PC-9 (cell line): ENCODE measurements at regions not wholly inside any gene's neighbourhood (a gene's known extent, or its start where the extent isn't known, plus 50 kb on each side); places are given as distances from the start of the nearest gene placed in this dataset.

Experiments used
- BruUV-seq: library from RNA; stranded (reverse); fragments of 400-500 nt; replicated peaks from 2 replicates; lab custom pipeline; 2021; lab: Mats Ljungman, UMichigan
- CTCF ChIA-PET: fragments of 300-600 bp; sonication (Branson Sonifier 250); formaldehyde crosslinking; loops from one replicate; lab custom pipeline; 2022; ENCODE audit warnings: antibody characterized with exemption; lab: Charles Lee
- POLR2A ChIA-PET: fragments of 300-600 bp; sonication (Branson Sonifier 250); formaldehyde crosslinking; loops from one replicate; lab custom pipeline; 2022; ENCODE audit warnings: antibody characterized with exemption; ENCODE audit not compliant: unreplicated experiment; lab: Charles Lee
- DNase-seq, 2 experiments: peaks; one replicate each; pipeline versions ENCODE4 v3.0.0 to v3.0.0-alpha.2; 2015 to 2022; ENCODE audit warnings: mixed read lengths in 1 of 2
- H2AFZ ChIP-seq: fragments of 200-600 bp; sonication (generic); 2 replicates; pipeline ENCODE4 v1.8.1; 2017; ENCODE audit warnings: antibody characterized with exemption
- H3F3A ChIP-seq: fragments of 200-600 bp; sonication (generic); 2 replicates; pipeline ENCODE4 v1.8.1; 2017; ENCODE audit warnings: antibody characterized with exemption, mild to moderate bottlenecking, low read depth; ENCODE audit not compliant: insufficient read depth
- H3K27ac ChIP-seq: fragments of 200-600 bp; sonication (generic); 2 replicates; pipeline ENCODE4 v1.6.1; 2016; ENCODE audit warnings: mixed run types
- H3K27me3 ChIP-seq: fragments of 200-600 bp; sonication (generic); 2 replicates; pipeline ENCODE4 v1.6.1; 2016; ENCODE audit warnings: low read depth, mixed run types; ENCODE audit not compliant: insufficient read depth
- H3K36me3 ChIP-seq: fragments of 200-600 bp; sonication (generic); 2 replicates; pipeline ENCODE4 v1.6.1; 2016; ENCODE audit warnings: low read depth, mixed run types
- H3K4me1 ChIP-seq: fragments of 200-600 bp; sonication (generic); replicated peaks from 2 replicates; pipeline ENCODE4 v1.6.1; 2016; ENCODE audit warnings: mixed run types; ENCODE audit not compliant: insufficient read depth
- H3K4me2 ChIP-seq: fragments of 200-600 bp; sonication (generic); 2 replicates; pipeline ENCODE4 v1.6.1; 2017; ENCODE audit warnings: mixed run types
- H3K4me3 ChIP-seq: fragments of 200-600 bp; sonication (generic); 2 replicates; pipeline ENCODE4 v1.6.1; 2016; ENCODE audit warnings: mixed run types
- H3K79me2 ChIP-seq: fragments of 200-600 bp; sonication (generic); 2 replicates; pipeline ENCODE4 v1.6.1; 2017; ENCODE audit warnings: low read depth, mixed run types
- H3K9me2 ChIP-seq: fragments of 200-600 bp; sonication (generic); 2 replicates; pipeline ENCODE4 v1.8.1; 2017; ENCODE audit warnings: mild to moderate bottlenecking; ENCODE audit not compliant: insufficient read depth
- H3K9me3 ChIP-seq: fragments of 200-600 bp; sonication (generic); 2 replicates; pipeline ENCODE4 v1.8.1; 2016; ENCODE audit warnings: low read depth; ENCODE audit not compliant: insufficient read depth
- H4K20me1 ChIP-seq: fragments of 200-600 bp; sonication (generic); 2 replicates; pipeline ENCODE4 v1.8.1; 2017; ENCODE audit not compliant: insufficient read depth
- CTCF ChIP-seq: fragments of 200-600 bp; sonication (generic); conservative IDR thresholded peaks from 2 replicates; pipeline ENCODE4 v1.6.1; 2017; ENCODE audit warnings: mixed run types, antibody characterized with exemption, mild to moderate bottlenecking, moderate library complexity
- EZH2 ChIP-seq: fragments of 200-600 bp; sonication (generic); IDR thresholded peaks from 2 replicates; pipeline ENCODE4 v1.8.0; 2017; ENCODE audit warnings: antibody characterized with exemption, low read depth
- intact Hi-C: fragments of 100-400 bp; cut with micrococcal nuclease; formaldehyde crosslinking; loops from one replicate; pipeline ENCODE4 v1.10.0; 2022; ENCODE audit not compliant: unreplicated experiment

GRCh38 chr2:12870692-12871091 is 154.0 kb downstream of the TRIB2 start:
- Histone ChIP-seq H2AFZ (no peak overlapping the region), H3K9me2 (no peaks in the 10 kb centered on the region), H3K4me2 (no peak overlapping the region), H3K27me3 (no peaks in the 10 kb centered on the region), H3F3A (no peaks in the 10 kb centered on the region), H3K9me3 (no peaks in the 10 kb centered on the region; the same call in 1 of the 2 replicates), H3K27ac (no peak overlapping the region), H3K36me3 (no peaks in the 10 kb centered on the region), H4K20me1 (no peaks in the 10 kb centered on the region), H3K4me1 (no peaks in the 10 kb centered on the region), H3K79me2 (no peaks in the 10 kb centered on the region), H3K4me3 (no peak overlapping the region)
- intact Hi-C loops, result no loop called here
- no peak for DNase-seq
- no TSS peak for BruUV-seq
- CTCF ChIA-PET, result no interaction called here
- POLR2A ChIA-PET, result no interaction called here
- TF ChIP-seq CTCF (no peak), EZH2 (no peak)

GRCh38 chr2:12871694-12872315 is 155.1 kb downstream of the TRIB2 start:
- BruUV-seq, result no TSS peak
- no peak overlapping the region for H2AFZ ChIP-seq
- intact Hi-C loops, result no loop called here
- no peak for TF ChIP-seq CTCF
- TF ChIP-seq EZH2, result no peak
- no peak overlapping the region for H3K4me2 ChIP-seq
- H4K20me1 ChIP-seq, result no peaks in the 10 kb centered on the region
- H3F3A ChIP-seq, result no peaks in the 10 kb centered on the region
- no peak overlapping the region for H3K4me3 ChIP-seq
- ChIA-PET POLR2A (no interaction called here), CTCF (no interaction called here)
- H3K9me2 ChIP-seq, result no peaks in the 10 kb centered on the region
- no peaks in the 10 kb centered on the region for H3K4me1 ChIP-seq
- H3K36me3 ChIP-seq, result no peaks in the 10 kb centered on the region
- H3K27ac ChIP-seq, result no peak overlapping the region
- H3K27me3 ChIP-seq, result no peaks in the 10 kb centered on the region
- no peaks in the 10 kb centered on the region for H3K79me2 ChIP-seq
- DNase-seq, result no peak
- no peaks in the 10 kb centered on the region; the same call in 1 of the 2 replicates for H3K9me3 ChIP-seq

- no peak for TF ChIP-seq CTCF
- TF ChIP-seq EZH2, result no peak
- H3K27ac ChIP-seq, result no peak overlapping the region
- peaks cover 6% of the 10 kb centered on the region; the same call in 1 of the 2 replicates for H3F3A ChIP-seq
- no peaks in the 10 kb centered on the region; the same call in 1 of the 2 replicates for H3K9me3 ChIP-seq
- H3K4me3 ChIP-seq, result no peak overlapping the region
- no peak overlapping the region for H3K4me2 ChIP-seq
- BruUV-seq, result no TSS peak
- intact Hi-C loops, result no loop called here
- CTCF ChIA-PET, result interaction anchor here (0.6 kb wide), 1 partner anchor 606 kb away, joined by 3 read pairs; no protein-coding TSS in a partner anchor
- no peak for DNase-seq
- H4K20me1 ChIP-seq, result no peaks in the 10 kb centered on the region
- no peak overlapping the region for H2AFZ ChIP-seq
- POLR2A ChIA-PET, result no interaction called here
- H3K27me3 ChIP-seq, result no peaks in the 10 kb centered on the region
- H3K79me2 ChIP-seq, result no peaks in the 10 kb centered on the region
- H3K4me1 ChIP-seq, result no peaks in the 10 kb centered on the region
- H3K36me3 ChIP-seq, result no peaks in the 10 kb centered on the region
- no peaks in the 10 kb centered on the region for H3K9me2 ChIP-seq
These were observed 161.0 kb downstream of the TRIB2 start for GRCh38 chr2:12877761-12878160.
